NCI-H345 treated with DMSO at 0.1 percent for 48 hours (cell line): ENCODE measurements at regions not wholly inside any gene's neighbourhood (a gene's known extent, or its start where the extent isn't known, plus 50 kb on each side); places are given as distances from the start of the nearest gene placed in this dataset.

Experiments
- DNase-seq: peaks from one replicate; lab custom pipeline; 2025; ENCODE audit not compliant: unreplicated experiment; lab: John Stamatoyannopoulos, UW

- DNase-seq = no peak
Measured at GRCh38 chr4:138927072-138927471, 88.5 kb upstream of the NOCT start.

- no peak for DNase-seq
Measured at GRCh38 chr4:138925495-138925894, 90.1 kb upstream of the NOCT start.

- peak; percentile 56 for DNase-seq
Measured at GRCh38 chr4:138919094-138919936, 96.3 kb upstream of the NOCT start.

GRCh38 chr4:138918169-138918869 is 97.3 kb upstream of the NOCT start:
- DNase-seq = peak; percentile 77

DNA sequence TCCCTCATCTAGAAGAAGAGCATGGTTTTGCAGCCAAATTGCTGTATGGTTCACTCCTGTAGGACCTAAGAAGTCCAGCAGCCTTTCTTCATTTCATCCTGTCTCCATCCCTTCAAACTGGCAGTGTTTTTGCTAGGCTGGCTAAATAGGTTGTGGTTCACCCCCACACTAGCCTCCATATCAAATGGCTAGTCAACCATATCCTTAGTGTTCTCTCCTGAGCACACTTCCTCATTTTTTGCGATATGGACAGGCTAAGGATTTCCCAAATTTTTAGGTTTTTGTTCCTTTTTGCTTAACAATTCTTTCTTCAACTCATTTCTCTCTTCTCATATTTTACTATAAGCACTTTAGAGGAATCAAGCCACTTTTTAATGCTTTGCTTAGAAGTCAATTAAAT is 98.8 kb upstream of the NOCT start:
- DNase-seq = no peak

GRCh38 chr4:138915756-138916155 is 99.8 kb upstream of the NOCT start:
- no peak for DNase-seq

GRCh38 chr4:138912704-138913340 is 102.8 kb upstream of the NOCT start:
- no peak for DNase-seq

DNA sequence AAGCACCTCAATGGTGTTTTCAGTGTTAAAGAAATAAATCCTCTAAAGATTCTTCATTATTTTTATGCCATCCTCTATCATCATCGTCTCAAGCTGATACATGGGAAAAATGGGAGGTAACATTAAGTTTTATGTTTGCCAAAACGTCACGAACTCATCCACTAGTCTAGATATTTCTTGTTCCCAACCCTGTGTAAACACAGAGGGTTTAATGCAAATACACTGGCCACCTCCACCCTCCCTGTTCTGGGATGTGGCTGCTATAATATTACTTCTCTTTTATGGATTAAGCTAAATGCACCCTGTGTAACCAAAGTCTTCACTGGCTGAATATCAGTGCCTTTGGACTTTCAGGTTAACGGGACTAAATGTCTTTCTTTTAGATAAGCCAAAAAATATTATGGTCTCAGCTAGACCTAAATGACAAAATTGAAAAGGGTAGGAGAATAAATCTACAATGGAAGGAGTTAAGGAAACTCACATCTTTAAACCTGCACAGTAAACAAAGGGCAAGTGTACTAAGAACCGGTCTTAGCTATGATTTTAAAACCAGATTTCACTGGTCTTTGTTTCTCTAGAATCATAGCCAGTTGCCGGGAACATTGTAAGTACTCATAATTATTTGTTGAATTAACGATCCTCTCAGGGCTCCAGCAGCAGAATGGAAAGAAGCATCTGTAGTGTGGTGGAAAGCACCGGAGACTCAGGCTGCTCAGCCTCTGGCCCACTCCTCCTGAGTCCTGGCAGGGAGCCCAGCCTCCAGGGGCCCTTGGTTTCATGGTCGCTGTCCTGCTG is 103.5 kb upstream of the NOCT start:
- peak; percentile 46 for DNase-seq

DNA sequence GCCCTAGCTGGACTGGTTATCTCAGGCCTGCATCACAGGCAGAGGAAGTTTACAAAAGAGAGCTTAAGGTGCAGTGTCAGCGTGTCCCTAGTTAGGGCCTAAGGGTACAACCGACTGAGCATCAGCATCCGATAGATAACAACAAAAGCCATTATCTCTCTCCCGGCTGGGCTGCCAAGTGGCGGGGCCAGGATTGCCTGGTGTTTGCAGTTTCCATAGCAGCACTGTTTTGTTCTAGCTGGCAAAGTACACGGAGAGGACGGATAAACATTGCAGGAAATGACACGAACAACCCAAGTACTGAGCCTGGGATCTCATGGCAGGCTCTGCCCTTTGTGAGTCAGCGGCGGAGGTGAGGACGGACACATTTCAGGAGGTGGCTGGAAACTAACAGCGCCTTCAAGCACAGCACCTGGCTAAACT is 104.7 kb upstream of the NOCT start:
- DNase-seq = peak; percentile 94

DNA sequence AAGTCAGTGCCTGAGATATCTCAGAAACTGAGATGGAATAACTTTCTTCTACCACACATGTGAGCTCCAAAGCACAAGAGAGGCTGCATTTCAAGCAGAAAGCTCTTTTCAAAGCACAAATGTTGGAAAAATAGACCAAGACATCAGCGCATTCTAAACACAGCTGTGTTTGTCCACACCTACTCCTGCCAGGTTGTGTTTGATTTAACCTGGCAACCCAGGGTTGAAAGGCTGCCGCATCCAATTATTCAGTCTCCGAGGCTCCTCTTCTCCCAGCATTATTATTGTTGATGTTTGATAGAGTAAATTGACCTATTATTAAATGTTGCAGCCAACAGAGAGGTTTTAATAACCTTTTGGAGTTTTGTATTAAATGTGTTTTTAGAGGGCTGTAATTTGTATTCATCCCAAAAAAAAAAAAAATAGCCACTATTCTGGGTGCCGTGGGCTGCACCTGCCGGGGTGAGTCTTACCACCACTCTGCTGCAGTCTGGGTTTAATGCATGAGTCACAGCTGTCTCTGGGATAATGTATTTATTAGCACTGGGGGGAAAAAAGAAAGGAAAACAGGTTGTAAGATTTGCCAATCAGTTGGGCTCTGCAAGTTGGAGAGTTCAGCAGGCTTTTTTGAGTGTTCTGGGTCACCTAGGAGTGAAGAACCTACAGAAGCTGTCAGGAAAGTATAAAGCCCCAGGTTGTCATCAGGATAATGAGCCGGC is 105.2 kb upstream of the NOCT start:
- DNase-seq = peak; percentile 94

GRCh38 chr4:138909587-138909986 is 106.0 kb upstream of the NOCT start:
- no peak for DNase-seq

DNA sequence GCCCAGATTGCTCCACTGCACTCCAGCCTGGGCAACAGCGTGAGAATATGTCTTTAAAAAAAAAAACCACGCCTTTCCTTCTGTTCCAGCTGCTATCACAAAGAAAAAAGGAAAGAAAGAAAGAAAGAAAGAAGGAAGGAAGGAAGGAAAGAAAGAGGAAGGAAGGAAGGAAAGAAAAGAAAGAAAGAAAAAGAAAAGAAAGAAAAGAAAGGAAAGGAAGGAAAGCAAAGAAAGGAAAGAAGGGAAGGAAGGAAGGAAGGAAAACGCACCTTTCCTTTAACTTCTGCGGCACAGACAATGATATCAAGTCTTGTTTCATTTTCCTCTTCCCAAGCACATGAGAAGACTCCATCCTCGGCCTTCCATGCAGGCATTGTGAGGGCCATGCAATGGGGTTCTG is 107.4 kb upstream of the NOCT start:
- no peak for DNase-seq

GRCh38 chr4:138907174-138907573 is 108.4 kb upstream of the NOCT start:
- DNase-seq = no peak

GRCh38 chr4:138904793-138905192 is 110.8 kb upstream of the NOCT start:
- no peak for DNase-seq

- DNase-seq = no peak
Measured at GRCh38 chr4:138903185-138903584, 112.4 kb upstream of the NOCT start.

DNA sequence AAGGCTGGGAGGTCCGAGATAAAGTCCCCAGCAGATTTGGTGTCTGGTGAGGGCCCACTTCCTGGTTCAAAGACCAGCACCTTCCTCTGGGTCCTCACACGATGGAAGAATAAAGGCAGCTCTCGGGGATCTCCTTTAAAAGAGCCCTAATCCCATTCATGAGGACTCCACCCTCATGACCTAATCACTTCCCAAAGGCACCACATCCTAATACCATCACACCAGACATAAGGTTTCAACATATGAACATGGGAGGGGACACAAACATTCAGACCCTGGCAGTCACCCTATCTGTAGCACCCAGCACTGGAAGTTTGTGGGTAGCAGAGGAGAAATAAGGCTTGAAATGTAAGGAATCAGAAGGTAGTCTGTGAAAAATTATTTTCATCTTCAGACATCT is 112.9 kb upstream of the NOCT start:
- DNase-seq = no peak

GRCh38 chr4:138901177-138901576 is 114.4 kb upstream of the NOCT start:
- no peak for DNase-seq

GRCh38 chr4:138899999-138900398 is 115.6 kb upstream of the NOCT start:
- DNase-seq = no peak

DNA sequence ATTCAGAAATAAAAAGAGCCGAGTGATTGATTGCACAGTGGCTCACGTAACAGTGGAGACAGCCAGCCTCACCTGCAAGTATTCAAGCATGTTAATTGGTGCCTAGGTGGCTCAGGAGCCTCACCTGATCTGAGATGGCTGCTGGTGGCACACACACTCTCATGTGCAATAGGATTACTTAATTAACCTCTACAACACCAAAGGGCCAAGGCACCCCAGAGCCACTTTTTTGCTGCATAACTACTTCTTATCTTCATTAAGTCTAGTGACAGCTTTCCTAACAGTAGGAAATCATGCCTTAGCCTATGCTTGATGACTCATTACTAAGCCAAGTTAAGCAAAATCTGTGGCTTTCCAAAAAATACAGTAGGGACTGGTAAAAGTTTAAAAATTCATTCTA is 117.3 kb upstream of the NOCT start:
- DNase-seq = no peak

- peak; percentile 81 for DNase-seq
Measured at GRCh38 chr4:138897811-138898226, 117.8 kb upstream of the NOCT start.
